Endothelial cell of umbilical vein (primary cell): ENCODE measurements at regions not wholly inside any gene's neighbourhood (a gene's known extent, or its start where the extent isn't known, plus 50 kb on each side); places are given as distances from the start of the nearest gene placed in this dataset.

Experiments used
- BruUV-seq: library from RNA; stranded (reverse); fragments of 400-500 nt; replicated peaks from 2 replicates; lab custom pipeline; 2021; lab: Mats Ljungman, UMichigan
- CTCF ChIA-PET: fragments of 300-600, 350-600 bp; sonication (Branson Sonifier 250); formaldehyde crosslinking; loops from one replicate; lab custom pipeline; 2021; ENCODE audit warnings: antibody characterized with exemption, inconsistent platforms; lab: Charles Lee
- POLR2A ChIA-PET: fragments of 300-600, 350-600 bp; sonication (Branson Sonifier 250); formaldehyde crosslinking; loops from one replicate; lab custom pipeline; 2021; ENCODE audit warnings: antibody characterized with exemption, inconsistent platforms; lab: Charles Lee
- DNase-seq: peaks from one replicate; pipeline ENCODE4 v3.0.0-alpha.2; 2011; ENCODE audit warnings: low read depth, low spot score
- FAIRE-seq: peaks from 2 replicates; lab custom pipeline; 2011; peaks lifted over from hg19 to GRCh38; lab: Jason Lieb, UNC
- H2AFZ ChIP-seq: 2 replicates; pipeline ENCODE4 v1.6.0; 2012; ENCODE audit warnings: low read depth, low read length, control low read depth, inconsistent platforms
- H3K27ac ChIP-seq: 2 replicates; pipeline ENCODE4 v1.5.1; 2011; ENCODE audit warnings: low read depth, mild to moderate bottlenecking, control low read depth, low read length, moderate library complexity; ENCODE audit not compliant: insufficient read depth
- H3K27me3 ChIP-seq, 2 experiments: 2 replicates each; pipeline versions ENCODE4 v1.6.0 to v1.6.1; 2011; ENCODE audit warnings: low read length in 2 of 2, mixed read lengths in 1 of 2; ENCODE audit not compliant: control insufficient read depth in 2 of 2, insufficient read depth in 2 of 2
- H3K36me3 ChIP-seq, 2 experiments: 2 replicates in 1 of 2; 3 replicates in 1 of 2; pipeline ENCODE4 v1.5.1; 2011; ENCODE audit warnings: low read length in 2 of 2, mild to moderate bottlenecking in 1 of 2, moderate library complexity in 1 of 2; ENCODE audit not compliant: control insufficient read depth in 2 of 2, insufficient read depth in 2 of 2; ENCODE audit errors: extremely low read depth in 1 of 2
- H3K4me1 ChIP-seq: 3 replicates; pipeline ENCODE4 v1.5.1; 2011; ENCODE audit warnings: mild to moderate bottlenecking, low read length; ENCODE audit not compliant: control insufficient read depth, insufficient read depth; ENCODE audit errors: extremely low read depth
- H3K4me2 ChIP-seq: 2 replicates; pipeline ENCODE4 v1.6.1; 2011; ENCODE audit warnings: low read length, control low read depth, mixed read lengths; ENCODE audit not compliant: insufficient read depth
- H3K4me3 ChIP-seq, 3 experiments: fragments of 200-600 bp in 1 of 3; sonication (generic), shearing (Covaris generic) in 1 of 3; replicated peaks in 1 of 3; 2 replicates each; pipeline ENCODE4 v1.5.1; 2011 to 2016; ENCODE audit warnings: control low read depth in 3 of 3, low read length in 3 of 3, mild to moderate bottlenecking in 2 of 3, inconsistent platforms in 1 of 3, low read depth in 1 of 3, moderate library complexity in 1 of 3; ENCODE audit not compliant: insufficient read depth in 1 of 3
- H3K79me2 ChIP-seq: 2 replicates; pipeline ENCODE4 v1.6.0; 2012; ENCODE audit warnings: low read length, inconsistent platforms; ENCODE audit not compliant: control insufficient read depth, insufficient read depth
- H3K9ac ChIP-seq: replicated peaks from 2 replicates; pipeline ENCODE3; 2011; ENCODE audit warnings: low read length, control low read depth; ENCODE audit not compliant: insufficient read depth; ENCODE audit errors: extremely low read depth
- H3K9me1 ChIP-seq: replicated peaks from 3 replicates; pipeline ENCODE4 v1.6.0; 2011; ENCODE audit warnings: mild to moderate bottlenecking, low read length; ENCODE audit not compliant: control insufficient read depth, insufficient read depth; ENCODE audit errors: extremely low read depth
- H3K9me3 ChIP-seq: replicated peaks from 2 replicates; pipeline ENCODE4 v1.5.1; 2012; ENCODE audit warnings: low read length, inconsistent platforms; ENCODE audit not compliant: control insufficient read depth, insufficient read depth
- H4K20me1 ChIP-seq: replicated peaks from 2 replicates; pipeline ENCODE3; 2011; ENCODE audit warnings: mild to moderate bottlenecking, low read length; ENCODE audit not compliant: control insufficient read depth, insufficient read depth; ENCODE audit errors: extremely low read depth
- EZH2 ChIP-seq: IDR thresholded peaks from 2 replicates; pipeline ENCODE4 v1.6.1; 2012; ENCODE audit warnings: borderline replicate concordance, low read depth, mild to moderate bottlenecking, moderate library complexity, low read length, inconsistent platforms; ENCODE audit not compliant: severe bottlenecking
- FOS ChIP-seq: IDR thresholded peaks from 2 replicates; pipeline ENCODE4 v1.6.1; 2011; ENCODE audit warnings: mild to moderate bottlenecking, low read length, moderate library complexity, borderline replicate concordance; ENCODE audit not compliant: insufficient read depth
- GATA2 ChIP-seq: IDR thresholded peaks from 2 replicates; pipeline ENCODE4 v1.7.0; 2011; ENCODE audit warnings: low read depth, mild to moderate bottlenecking, moderate library complexity, mixed read lengths, low read length; ENCODE audit not compliant: insufficient read length, insufficient read depth
- JUN ChIP-seq: IDR thresholded peaks from 2 replicates; pipeline ENCODE4 v1.6.1; 2011; ENCODE audit warnings: borderline replicate concordance, low read depth; ENCODE audit not compliant: insufficient read length, insufficient read depth
- MYC ChIP-seq: IDR thresholded peaks from one replicate; pipeline ENCODE4 v1.6.1; 2011; ENCODE audit warnings: mild to moderate bottlenecking, low read depth, low read length
- POLR2A ChIP-seq: IDR thresholded peaks from 2 replicates; pipeline ENCODE4 v1.6.1; 2012; ENCODE audit warnings: low read depth, mild to moderate bottlenecking, control low read depth, low read length
- POLR2AphosphoS5 ChIP-seq: IDR thresholded peaks from 2 replicates; pipeline ENCODE4 v1.6.1; 2012; ENCODE audit warnings: low read depth, mild to moderate bottlenecking, control low read depth, low read length, moderate library complexity; ENCODE audit not compliant: insufficient read depth
- dilution Hi-C: fragments of 300-500 bp; cut with MboI; formaldehyde crosslinking; loops from one replicate; pipeline ENCODE4 v1.15.0; 2019; ENCODE audit warnings: low sequenced_read_pairs; ENCODE audit not compliant: extremely low pct_ligation_motif_present
- intact Hi-C: fragments of 100-400 bp; cut with micrococcal nuclease; formaldehyde crosslinking; loops from one replicate; pipeline ENCODE4 v1.10.0; 2022
- TF ChIP-seq, protein P1 (sequence below), 2 donors: IDR thresholded peaks; 1 replicate in 1 of 2; 2 replicates in 1 of 2; pipeline ENCODE4 v1.5.1; 2011; ENCODE audit warnings: low read length in 2 of 2, mild to moderate bottlenecking in 2 of 2, moderate library complexity in 2 of 2, control low read depth in 1 of 2, inconsistent platforms in 1 of 2, low read depth in 1 of 2; ENCODE audit not compliant: insufficient read depth in 1 of 2; ENCODE audit errors: extremely low read depth in 1 of 2
- TF ChIP-seq, protein P2 (sequence below): IDR thresholded peaks from 2 replicates; pipeline ENCODE4 v1.6.1; 2011; ENCODE audit not compliant: insufficient read depth, insufficient read length

DNA sequence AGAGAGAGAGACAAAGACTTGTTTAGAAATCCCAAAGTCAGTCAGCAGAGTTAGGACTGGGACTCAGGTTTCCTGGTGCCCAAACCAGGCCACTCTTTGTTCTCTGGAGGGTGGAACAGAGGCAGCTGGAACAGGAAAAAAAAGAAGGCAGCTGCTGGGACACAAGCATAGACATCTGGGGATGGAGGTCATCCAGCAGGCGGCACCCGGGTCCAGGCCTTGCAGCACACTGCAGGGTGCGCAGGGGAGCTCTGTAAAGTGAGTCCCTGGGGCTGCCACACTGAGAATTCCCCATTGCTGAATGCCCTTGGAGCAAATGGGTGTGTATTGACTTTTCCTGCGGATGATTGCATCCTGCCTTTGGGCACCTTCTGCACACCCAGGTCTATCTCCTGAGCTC, 222.9 kb upstream of the CSF3R start:
- no peak for DNase-seq
- CTCF ChIA-PET: interaction anchor here (0.7 to 3.1 kb wide), 3 partner anchors 617 to 729 kb away, joined by 3 to 14 read pairs (median 4); no protein-coding TSS in a partner anchor
- intact Hi-C loops: loop anchor here (10.0 kb wide), 1 partner anchor 159 kb away; no protein-coding TSS in a partner anchor

More for the DNA sequence above, 222.9 kb upstream of the CSF3R start:
- Histone ChIP-seq H3K4me2 (no peak overlapping the region), H3K9me3 (no peaks in the 10 kb centered on the region), H4K20me1 (no peaks in the 10 kb centered on the region), H2AFZ (no peak overlapping the region), H3K4me3 (no peak overlapping the region), H3K79me2 (no peaks in the 10 kb centered on the region), H3K36me3 (no peaks in the 10 kb centered on the region), H3K27ac (no peak overlapping the region), H3K27me3 (peaks cover 0 to 2% of the 10 kb centered on the region in 2 experiments), H3K9ac (no peak overlapping the region), H3K9me1 (no peaks in the 10 kb centered on the region), H3K4me1 (no peaks in the 10 kb centered on the region)
- BruUV-seq: no TSS peak
- dilution Hi-C loops: no loop called here
- no peak for TF ChIP-seq JUN
- no peak for TF ChIP-seq EZH2
- no peak for TF ChIP-seq POLR2AphosphoS5
- no peak for TF ChIP-seq FOS
- TF ChIP-seq, protein P1, sequence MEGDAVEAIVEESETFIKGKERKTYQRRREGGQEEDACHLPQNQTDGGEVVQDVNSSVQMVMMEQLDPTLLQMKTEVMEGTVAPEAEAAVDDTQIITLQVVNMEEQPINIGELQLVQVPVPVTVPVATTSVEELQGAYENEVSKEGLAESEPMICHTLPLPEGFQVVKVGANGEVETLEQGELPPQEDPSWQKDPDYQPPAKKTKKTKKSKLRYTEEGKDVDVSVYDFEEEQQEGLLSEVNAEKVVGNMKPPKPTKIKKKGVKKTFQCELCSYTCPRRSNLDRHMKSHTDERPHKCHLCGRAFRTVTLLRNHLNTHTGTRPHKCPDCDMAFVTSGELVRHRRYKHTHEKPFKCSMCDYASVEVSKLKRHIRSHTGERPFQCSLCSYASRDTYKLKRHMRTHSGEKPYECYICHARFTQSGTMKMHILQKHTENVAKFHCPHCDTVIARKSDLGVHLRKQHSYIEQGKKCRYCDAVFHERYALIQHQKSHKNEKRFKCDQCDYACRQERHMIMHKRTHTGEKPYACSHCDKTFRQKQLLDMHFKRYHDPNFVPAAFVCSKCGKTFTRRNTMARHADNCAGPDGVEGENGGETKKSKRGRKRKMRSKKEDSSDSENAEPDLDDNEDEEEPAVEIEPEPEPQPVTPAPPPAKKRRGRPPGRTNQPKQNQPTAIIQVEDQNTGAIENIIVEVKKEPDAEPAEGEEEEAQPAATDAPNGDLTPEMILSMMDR (IDR thresholded peaks at IDR 0.05; ENCODE audit: extremely low read depth in 1 of 2, insufficient read depth in 1 of 2, low read depth in 1 of 2, low read length in 2 of 2): no peak
- no peak for TF ChIP-seq GATA2
- TF ChIP-seq MYC: no peak
- TF ChIP-seq, protein P2, sequence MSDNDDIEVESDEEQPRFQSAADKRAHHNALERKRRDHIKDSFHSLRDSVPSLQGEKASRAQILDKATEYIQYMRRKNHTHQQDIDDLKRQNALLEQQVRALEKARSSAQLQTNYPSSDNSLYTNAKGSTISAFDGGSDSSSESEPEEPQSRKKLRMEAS: no peak
- no peak for TF ChIP-seq POLR2A
- no peak for FAIRE-seq
- POLR2A ChIA-PET: no interaction called here
